ENCODE measurements at regions not wholly inside any gene's neighbourhood (a gene's known extent, or its start where the extent isn't known, plus 50 kb on each side); places are given as distances from the start of the nearest gene placed in this dataset.

GRCh38 chr16:59567496-59567895, 833.4 kb upstream of the GOT2 start:
- DNase-seq (ENCODE audit: extremely low read depth in 1 of 4, low spot score in 3 of 4) (no peak), ATAC-seq (no peak), FAIRE-seq (no peak)
- no peaks in the 10 kb centered on the region for H3K36me3 ChIP-seq (ENCODE audit: control insufficient read depth, insufficient read depth, low read length)
- WGBS (ENCODE audit: insufficient coverage, low coverage, missing lambda C conversion rate): 0% methylated on average over 4 of the region's 5 CpGs
- TF ChIP-seq ZNF655 (CRISPR knock-in tag; IDR thresholded peaks at IDR 0.05) (no peak), TAF7 (tag; IDR thresholded peaks at IDR 0.05) (no peak), MLLT1 (IDR thresholded peaks at IDR 0.05) (no peak), THRA (IDR thresholded peaks at IDR 0.05) (no peak), ELF1 (tag; IDR thresholded peaks at IDR 0.05) (no peak), MAFF (IDR thresholded peaks at IDR 0.05; ENCODE audit: low read length) (no peak), YBX1 (IDR thresholded peaks at IDR 0.05) (no peak), PYGO2 (tag; IDR thresholded peaks at IDR 0.05) (no peak), MCM2 (IDR thresholded peaks at IDR 0.05; ENCODE audit: low read depth) (no peak), ZNF282 (CRISPR knock-in tag; IDR thresholded peaks at IDR 0.05) (no peak), ATF2 (CRISPR knock-in tag; IDR thresholded peaks at IDR 0.05) (no peak), JUNB (CRISPR knock-in tag; conservative IDR thresholded peaks at IDR 0.05) (no peak), BHLHE40 (IDR thresholded peaks at IDR 0.05; ENCODE audit: low read length) (no peak), EP400 (IDR thresholded peaks at IDR 0.05) (no peak), ETV1 (tag; conservative IDR thresholded peaks at IDR 0.05; ENCODE audit: low read depth) (no peak)
- in situ Hi-C loops (cut with MboI) (no loop called here), intact Hi-C loops (cut with micrococcal nuclease) (no loop called here)
- H3K4me2 ChIP-seq (ENCODE audit: insufficient read depth, low read length): no peak overlapping the region
- no peak overlapping the region for H3K4me3 ChIP-seq
- H3K4me1 ChIP-seq (replicated peaks in 1 of 2; ENCODE audit: control insufficient read depth in 2 of 2, insufficient read depth in 2 of 2, low read length in 2 of 2): no peaks in the 10 kb centered on the region
- no peak overlapping the region for H2AFZ ChIP-seq (ENCODE audit: low read depth, low read length)
- no peak overlapping the region for H3K9ac ChIP-seq (ENCODE audit: insufficient read depth in 1 of 2, low read depth in 2 of 2, low read length in 2 of 2)
- H3K79me2 ChIP-seq (ENCODE audit: control insufficient read depth, insufficient read depth, low read length): no peaks in the 10 kb centered on the region
- CTCF ChIA-PET (ENCODE audit: low intra/inter-chr PET ratio): no interaction called here
- H3K27ac ChIP-seq (ENCODE audit: extremely low read depth, low read depth, low read length): no peak overlapping the region
- POLR2A ChIA-PET: no interaction called here
- H3K27me3 ChIP-seq (ENCODE audit: control insufficient read depth in 2 of 2, insufficient read depth in 2 of 2, low read length in 2 of 2): no peaks in the 10 kb centered on the region
- H3K9me3 ChIP-seq (replicated peaks; ENCODE audit: control insufficient read depth, insufficient read depth, low read depth, low read length): no peaks in the 10 kb centered on the region
- no peaks in the 10 kb centered on the region for H4K20me1 ChIP-seq (replicated peaks; ENCODE audit: control insufficient read depth, insufficient read depth, low read length)
- H3K9me1 ChIP-seq (ENCODE audit: control insufficient read depth, insufficient read depth, low read length): no peaks in the 10 kb centered on the region
- BruUV-seq (replicated peaks): no TSS peak
